ENCODE measurements at regions not wholly inside any gene's neighbourhood (a gene's known extent, or its start where the extent isn't known, plus 50 kb on each side); places are given as distances from the start of the nearest gene placed in this dataset.

- TF ChIP-seq CTCF (IDR thresholded peaks at IDR 0.05) = no peak
- Mint-ChIP-seq H3K27ac (ENCODE audit: unreplicated experiment) (no peak overlapping the region), H3K4me1 (ENCODE audit: low read depth) (no peaks in the 10 kb centered on the region), H3K36me3 (ENCODE audit: low read depth) (no peaks in the 10 kb centered on the region), H3K27me3 (ENCODE audit: low read depth) (peaks cover 21% of the 10 kb centered on the region), H3K4me3 (ENCODE audit: unreplicated experiment) (no peak overlapping the region), H3K9me3 (ENCODE audit: low read depth) (peaks cover 5% of the 10 kb centered on the region)
- DNase-seq (ENCODE audit: low spot score) = no peak
Measured at GRCh38 chr1:218034468-218034867, 250.6 kb upstream of the RRP15 start.

- no peaks in the 10 kb centered on the region for H3K9me3 Mint-ChIP-seq (ENCODE audit: low read depth)
- peaks cover 13% of the 10 kb centered on the region for H3K27me3 Mint-ChIP-seq (ENCODE audit: low read depth)
- no peaks in the 10 kb centered on the region for H3K36me3 Mint-ChIP-seq (ENCODE audit: low read depth)
- no peak for TF ChIP-seq CTCF (IDR thresholded peaks at IDR 0.05)
- no peak overlapping the region for H3K27ac Mint-ChIP-seq (ENCODE audit: unreplicated experiment)
- H3K4me1 Mint-ChIP-seq (ENCODE audit: low read depth) = no peaks in the 10 kb centered on the region
- no peak overlapping the region for H3K4me3 Mint-ChIP-seq (ENCODE audit: unreplicated experiment)
- DNase-seq (ENCODE audit: low spot score) = no peak
Measured at GRCh38 chr1:218048828-218049420, 236.2 kb upstream of the RRP15 start.

- Mint-ChIP-seq H3K27me3 (ENCODE audit: low read depth) (peaks cover 8% of the 10 kb centered on the region), H3K9me3 (ENCODE audit: low read depth) (no peaks in the 10 kb centered on the region), H3K27ac (ENCODE audit: unreplicated experiment) (no peak overlapping the region), H3K4me1 (ENCODE audit: low read depth) (no peaks in the 10 kb centered on the region), H3K36me3 (ENCODE audit: low read depth) (no peaks in the 10 kb centered on the region), H3K4me3 (ENCODE audit: unreplicated experiment) (no peak overlapping the region)
- no peak for TF ChIP-seq CTCF (IDR thresholded peaks at IDR 0.05)
- DNase-seq (ENCODE audit: low spot score) = no peak
Measured at GRCh38 chr1:218049641-218050040, 235.5 kb upstream of the RRP15 start.

GRCh38 chr1:218058730-218059129 is 226.4 kb upstream of the RRP15 start:
- Mint-ChIP-seq H3K27me3 (ENCODE audit: low read depth) (peaks cover 13% of the 10 kb centered on the region), H3K9me3 (ENCODE audit: low read depth) (no peaks in the 10 kb centered on the region)

GRCh38 chr1:218064426-218064825 is 220.7 kb upstream of the RRP15 start:
- TF ChIP-seq CTCF (IDR thresholded peaks at IDR 0.05) = no peak
- H3K9me3 Mint-ChIP-seq (ENCODE audit: low read depth) = peaks cover 2% of the 10 kb centered on the region
- no peak overlapping the region for H3K27ac Mint-ChIP-seq (ENCODE audit: unreplicated experiment)
- no peaks in the 10 kb centered on the region for H3K36me3 Mint-ChIP-seq (ENCODE audit: low read depth)
- no peak for DNase-seq (ENCODE audit: low spot score)
- H3K4me3 Mint-ChIP-seq (ENCODE audit: unreplicated experiment) = no peak overlapping the region
- peaks cover 18% of the 10 kb centered on the region for H3K27me3 Mint-ChIP-seq (ENCODE audit: low read depth)
- no peaks in the 10 kb centered on the region for H3K4me1 Mint-ChIP-seq (ENCODE audit: low read depth)

More at GRCh38 chr1:218058730-218059129, 226.4 kb upstream of the RRP15 start:
- H3K4me3 Mint-ChIP-seq (ENCODE audit: unreplicated experiment) = no peak overlapping the region
- no peak for TF ChIP-seq CTCF (IDR thresholded peaks at IDR 0.05)
- no peak for DNase-seq (ENCODE audit: low spot score)
- H3K4me1 Mint-ChIP-seq (ENCODE audit: low read depth) = no peaks in the 10 kb centered on the region
- no peaks in the 10 kb centered on the region for H3K36me3 Mint-ChIP-seq (ENCODE audit: low read depth)
- no peak overlapping the region for H3K27ac Mint-ChIP-seq (ENCODE audit: unreplicated experiment)

All from chondrocyte (in vitro differentiated cells).